HCT116 (cell line): ENCODE measurements at regions not wholly inside any gene's neighbourhood (a gene's known extent, or its start where the extent isn't known, plus 50 kb on each side); places are given as distances from the start of the nearest gene placed in this dataset.

Source experiments
- EZH2 ChIP-seq: fragments of 200-600 bp; sonication (generic); IDR thresholded peaks from 2 replicates; pipeline ENCODE4 v1.6.1; 2017; ENCODE audit warnings: antibody characterized with exemption, mixed run types
- POLR2A ChIP-seq: IDR thresholded peaks from 2 replicates; pipeline ENCODE4 v1.7.0; 2011; ENCODE audit warnings: borderline replicate concordance; ENCODE audit not compliant: insufficient read depth, insufficient read length; ENCODE audit errors: extremely low read depth
- POLR2AphosphoS5 ChIP-seq: IDR thresholded peaks from 2 replicates; pipeline ENCODE4 v1.6.1; 2011; ENCODE audit warnings: mild to moderate bottlenecking, low read depth, low read length, moderate library complexity
- RAD21 ChIP-seq: IDR thresholded peaks from 2 replicates; pipeline ENCODE4 v1.6.1; 2012; ENCODE audit warnings: low read depth, mild to moderate bottlenecking
- SRF ChIP-seq: IDR thresholded peaks from 2 replicates; pipeline ENCODE4 v1.6.1; 2012; ENCODE audit warnings: low read depth
- TF ChIP-seq, protein P1 (sequence below), 3 experiments: fragments of 200-600 bp in 1 of 3; sonication (generic) in 1 of 3; IDR thresholded peaks in 2 of 3; conservative IDR thresholded peaks in 1 of 3; 2 replicates each; pipeline ENCODE4 v1.5.1; 2012 to 2017; ENCODE audit warnings: low read depth in 2 of 3, low read length in 2 of 3, antibody characterized with exemption in 1 of 3, borderline replicate concordance in 1 of 3, control low read depth in 1 of 3, mild to moderate bottlenecking in 1 of 3, mixed read lengths in 1 of 3, mixed run types in 1 of 3, moderate library complexity in 1 of 3; ENCODE audit not compliant: insufficient read depth in 1 of 3
- TF ChIP-seq, protein P2 (sequence below): IDR thresholded peaks from 2 replicates; pipeline ENCODE4 v1.6.1; 2012
- TF ChIP-seq, protein P3 (sequence below): IDR thresholded peaks from 2 replicates; pipeline ENCODE4 v1.6.1; 2012

DNA sequence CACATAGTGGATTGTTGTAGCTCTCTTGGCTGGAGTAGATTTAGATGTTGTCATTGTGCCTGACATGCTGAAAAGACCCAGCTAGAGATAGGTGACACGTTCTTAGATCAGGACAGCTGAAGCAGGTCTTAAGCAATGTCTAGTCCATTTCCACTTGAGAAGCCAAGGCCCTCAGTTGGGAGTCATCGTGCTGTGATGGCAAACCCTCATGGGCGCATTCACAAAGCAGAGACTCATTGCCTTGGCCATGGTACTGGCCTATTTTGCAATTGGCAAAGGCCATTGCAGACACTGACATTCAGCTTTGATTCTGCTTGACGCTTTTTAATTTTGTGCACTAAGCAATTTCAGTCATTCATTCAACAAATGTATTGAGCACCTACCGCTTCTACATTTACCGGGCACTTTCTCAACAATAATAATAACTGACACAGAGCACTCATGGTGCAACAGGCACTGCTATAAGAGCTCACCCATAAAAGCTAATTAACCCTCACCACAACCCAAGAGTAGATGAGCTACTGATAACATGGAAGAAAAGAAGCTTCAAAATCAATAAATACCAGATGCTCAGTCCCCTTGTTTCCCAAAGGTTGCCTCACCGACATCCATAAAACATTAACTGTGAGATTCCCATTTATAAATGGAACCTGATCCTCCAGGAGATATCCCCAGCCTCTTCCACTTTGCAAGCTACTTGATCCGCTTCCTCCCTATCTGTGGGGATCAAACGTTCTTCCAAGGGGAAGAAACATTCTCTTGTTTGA is 200.1 kb downstream of the TLE3 start:
- TF ChIP-seq, protein P1, sequence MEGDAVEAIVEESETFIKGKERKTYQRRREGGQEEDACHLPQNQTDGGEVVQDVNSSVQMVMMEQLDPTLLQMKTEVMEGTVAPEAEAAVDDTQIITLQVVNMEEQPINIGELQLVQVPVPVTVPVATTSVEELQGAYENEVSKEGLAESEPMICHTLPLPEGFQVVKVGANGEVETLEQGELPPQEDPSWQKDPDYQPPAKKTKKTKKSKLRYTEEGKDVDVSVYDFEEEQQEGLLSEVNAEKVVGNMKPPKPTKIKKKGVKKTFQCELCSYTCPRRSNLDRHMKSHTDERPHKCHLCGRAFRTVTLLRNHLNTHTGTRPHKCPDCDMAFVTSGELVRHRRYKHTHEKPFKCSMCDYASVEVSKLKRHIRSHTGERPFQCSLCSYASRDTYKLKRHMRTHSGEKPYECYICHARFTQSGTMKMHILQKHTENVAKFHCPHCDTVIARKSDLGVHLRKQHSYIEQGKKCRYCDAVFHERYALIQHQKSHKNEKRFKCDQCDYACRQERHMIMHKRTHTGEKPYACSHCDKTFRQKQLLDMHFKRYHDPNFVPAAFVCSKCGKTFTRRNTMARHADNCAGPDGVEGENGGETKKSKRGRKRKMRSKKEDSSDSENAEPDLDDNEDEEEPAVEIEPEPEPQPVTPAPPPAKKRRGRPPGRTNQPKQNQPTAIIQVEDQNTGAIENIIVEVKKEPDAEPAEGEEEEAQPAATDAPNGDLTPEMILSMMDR (IDR thresholded peaks at IDR 0.05 in 2 of 3, conservative IDR thresholded peaks at IDR 0.05 in 1 of 3; ENCODE audit: borderline replicate concordance in 1 of 3, insufficient read depth in 1 of 3, low read depth in 2 of 3, low read length in 2 of 3), result no peak
- TF ChIP-seq POLR2A (no peak), SRF (no peak), RAD21 (no peak), POLR2AphosphoS5 (no peak), EZH2 (no peak)
- TF ChIP-seq, protein P2, sequence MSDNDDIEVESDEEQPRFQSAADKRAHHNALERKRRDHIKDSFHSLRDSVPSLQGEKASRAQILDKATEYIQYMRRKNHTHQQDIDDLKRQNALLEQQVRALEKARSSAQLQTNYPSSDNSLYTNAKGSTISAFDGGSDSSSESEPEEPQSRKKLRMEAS, result no peak
- TF ChIP-seq, protein P3, sequence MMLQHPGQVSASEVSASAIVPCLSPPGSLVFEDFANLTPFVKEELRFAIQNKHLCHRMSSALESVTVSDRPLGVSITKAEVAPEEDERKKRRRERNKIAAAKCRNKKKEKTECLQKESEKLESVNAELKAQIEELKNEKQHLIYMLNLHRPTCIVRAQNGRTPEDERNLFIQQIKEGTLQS, result no peak
